Endothelial cell of umbilical vein (primary cell): ENCODE measurements at regions not wholly inside any gene's neighbourhood (a gene's known extent, or its start where the extent isn't known, plus 50 kb on each side); places are given as distances from the start of the nearest gene placed in this dataset.

ENCODE experiments used
- BruUV-seq: library from RNA; stranded (reverse); fragments of 400-500 nt; replicated peaks from 2 replicates; lab custom pipeline; 2021; lab: Mats Ljungman, UMichigan
- CTCF ChIA-PET: fragments of 300-600, 350-600 bp; sonication (Branson Sonifier 250); formaldehyde crosslinking; loops from one replicate; lab custom pipeline; 2021; ENCODE audit warnings: antibody characterized with exemption, inconsistent platforms; lab: Charles Lee
- POLR2A ChIA-PET: fragments of 300-600, 350-600 bp; sonication (Branson Sonifier 250); formaldehyde crosslinking; loops from one replicate; lab custom pipeline; 2021; ENCODE audit warnings: antibody characterized with exemption, inconsistent platforms; lab: Charles Lee
- DNase-seq: peaks from one replicate; pipeline ENCODE4 v3.0.0-alpha.2; 2011; ENCODE audit warnings: low read depth, low spot score
- FAIRE-seq: peaks from 2 replicates; lab custom pipeline; 2011; peaks lifted over from hg19 to GRCh38; lab: Jason Lieb, UNC
- H2AFZ ChIP-seq: 2 replicates; pipeline ENCODE4 v1.6.0; 2012; ENCODE audit warnings: low read depth, low read length, control low read depth, inconsistent platforms
- H3K27ac ChIP-seq: 2 replicates; pipeline ENCODE4 v1.5.1; 2011; ENCODE audit warnings: low read depth, mild to moderate bottlenecking, control low read depth, low read length, moderate library complexity; ENCODE audit not compliant: insufficient read depth
- H3K27me3 ChIP-seq, 2 experiments: 2 replicates each; pipeline versions ENCODE4 v1.6.0 to v1.6.1; 2011; ENCODE audit warnings: low read length in 2 of 2, mixed read lengths in 1 of 2; ENCODE audit not compliant: control insufficient read depth in 2 of 2, insufficient read depth in 2 of 2
- H3K36me3 ChIP-seq, 2 experiments: 2 replicates in 1 of 2; 3 replicates in 1 of 2; pipeline ENCODE4 v1.5.1; 2011; ENCODE audit warnings: low read length in 2 of 2, mild to moderate bottlenecking in 1 of 2, moderate library complexity in 1 of 2; ENCODE audit not compliant: control insufficient read depth in 2 of 2, insufficient read depth in 2 of 2; ENCODE audit errors: extremely low read depth in 1 of 2
- H3K4me1 ChIP-seq: 3 replicates; pipeline ENCODE4 v1.5.1; 2011; ENCODE audit warnings: mild to moderate bottlenecking, low read length; ENCODE audit not compliant: control insufficient read depth, insufficient read depth; ENCODE audit errors: extremely low read depth
- H3K4me2 ChIP-seq: 2 replicates; pipeline ENCODE4 v1.6.1; 2011; ENCODE audit warnings: low read length, control low read depth, mixed read lengths; ENCODE audit not compliant: insufficient read depth
- H3K4me3 ChIP-seq, 3 experiments: fragments of 200-600 bp in 1 of 3; sonication (generic), shearing (Covaris generic) in 1 of 3; replicated peaks in 1 of 3; 2 replicates each; pipeline ENCODE4 v1.5.1; 2011 to 2016; ENCODE audit warnings: control low read depth in 3 of 3, low read length in 3 of 3, mild to moderate bottlenecking in 2 of 3, inconsistent platforms in 1 of 3, low read depth in 1 of 3, moderate library complexity in 1 of 3; ENCODE audit not compliant: insufficient read depth in 1 of 3
- H3K79me2 ChIP-seq: 2 replicates; pipeline ENCODE4 v1.6.0; 2012; ENCODE audit warnings: low read length, inconsistent platforms; ENCODE audit not compliant: control insufficient read depth, insufficient read depth
- H3K9ac ChIP-seq: replicated peaks from 2 replicates; pipeline ENCODE3; 2011; ENCODE audit warnings: low read length, control low read depth; ENCODE audit not compliant: insufficient read depth; ENCODE audit errors: extremely low read depth
- H3K9me1 ChIP-seq: replicated peaks from 3 replicates; pipeline ENCODE4 v1.6.0; 2011; ENCODE audit warnings: mild to moderate bottlenecking, low read length; ENCODE audit not compliant: control insufficient read depth, insufficient read depth; ENCODE audit errors: extremely low read depth
- H3K9me3 ChIP-seq: replicated peaks from 2 replicates; pipeline ENCODE4 v1.5.1; 2012; ENCODE audit warnings: low read length, inconsistent platforms; ENCODE audit not compliant: control insufficient read depth, insufficient read depth
- H4K20me1 ChIP-seq: replicated peaks from 2 replicates; pipeline ENCODE3; 2011; ENCODE audit warnings: mild to moderate bottlenecking, low read length; ENCODE audit not compliant: control insufficient read depth, insufficient read depth; ENCODE audit errors: extremely low read depth
- EZH2 ChIP-seq: IDR thresholded peaks from 2 replicates; pipeline ENCODE4 v1.6.1; 2012; ENCODE audit warnings: borderline replicate concordance, low read depth, mild to moderate bottlenecking, moderate library complexity, low read length, inconsistent platforms; ENCODE audit not compliant: severe bottlenecking
- FOS ChIP-seq: IDR thresholded peaks from 2 replicates; pipeline ENCODE4 v1.6.1; 2011; ENCODE audit warnings: mild to moderate bottlenecking, low read length, moderate library complexity, borderline replicate concordance; ENCODE audit not compliant: insufficient read depth
- GATA2 ChIP-seq: IDR thresholded peaks from 2 replicates; pipeline ENCODE4 v1.7.0; 2011; ENCODE audit warnings: low read depth, mild to moderate bottlenecking, moderate library complexity, mixed read lengths, low read length; ENCODE audit not compliant: insufficient read length, insufficient read depth
- JUN ChIP-seq: IDR thresholded peaks from 2 replicates; pipeline ENCODE4 v1.6.1; 2011; ENCODE audit warnings: borderline replicate concordance, low read depth; ENCODE audit not compliant: insufficient read length, insufficient read depth
- MYC ChIP-seq: IDR thresholded peaks from one replicate; pipeline ENCODE4 v1.6.1; 2011; ENCODE audit warnings: mild to moderate bottlenecking, low read depth, low read length
- POLR2A ChIP-seq: IDR thresholded peaks from 2 replicates; pipeline ENCODE4 v1.6.1; 2012; ENCODE audit warnings: low read depth, mild to moderate bottlenecking, control low read depth, low read length
- POLR2AphosphoS5 ChIP-seq: IDR thresholded peaks from 2 replicates; pipeline ENCODE4 v1.6.1; 2012; ENCODE audit warnings: low read depth, mild to moderate bottlenecking, control low read depth, low read length, moderate library complexity; ENCODE audit not compliant: insufficient read depth
- dilution Hi-C: fragments of 300-500 bp; cut with MboI; formaldehyde crosslinking; loops from one replicate; pipeline ENCODE4 v1.15.0; 2019; ENCODE audit warnings: low sequenced_read_pairs; ENCODE audit not compliant: extremely low pct_ligation_motif_present
- intact Hi-C: fragments of 100-400 bp; cut with micrococcal nuclease; formaldehyde crosslinking; loops from one replicate; pipeline ENCODE4 v1.10.0; 2022
- TF ChIP-seq, protein P1 (sequence below), 2 donors: IDR thresholded peaks; 1 replicate in 1 of 2; 2 replicates in 1 of 2; pipeline ENCODE4 v1.5.1; 2011; ENCODE audit warnings: low read length in 2 of 2, mild to moderate bottlenecking in 2 of 2, moderate library complexity in 2 of 2, control low read depth in 1 of 2, inconsistent platforms in 1 of 2, low read depth in 1 of 2; ENCODE audit not compliant: insufficient read depth in 1 of 2; ENCODE audit errors: extremely low read depth in 1 of 2
- TF ChIP-seq, protein P2 (sequence below): IDR thresholded peaks from 2 replicates; pipeline ENCODE4 v1.6.1; 2011; ENCODE audit not compliant: insufficient read depth, insufficient read length

DNA sequence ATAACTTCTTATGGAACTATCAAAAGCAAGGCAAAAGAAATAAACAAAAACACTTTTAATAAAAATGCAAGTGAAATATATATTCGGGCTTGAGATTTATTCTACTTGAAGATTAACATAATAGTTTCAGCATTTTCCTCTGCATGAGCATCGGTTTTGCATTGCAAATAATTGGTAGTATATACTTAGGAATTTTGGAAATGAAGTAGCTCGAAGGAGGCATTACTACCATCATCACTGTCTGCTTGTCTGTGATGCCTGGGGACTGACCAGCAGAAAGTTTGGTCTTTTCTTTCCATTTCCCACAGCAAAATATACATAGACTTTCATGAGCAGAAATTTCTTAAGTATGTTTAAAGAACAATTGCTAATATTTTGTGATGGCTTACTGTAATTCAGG is 570.7 kb downstream of the HTR1B start:
- H3K9ac ChIP-seq = no peak overlapping the region
- no TSS peak for BruUV-seq
- no peak overlapping the region for H3K4me3 ChIP-seq
- no peaks in the 10 kb centered on the region for H3K27me3 ChIP-seq
- no peak for DNase-seq
- no peaks in the 10 kb centered on the region for H3K36me3 ChIP-seq
- ChIA-PET POLR2A (no interaction called here), CTCF (no interaction called here)
- H3K27ac ChIP-seq = no peak overlapping the region
- no peaks in the 10 kb centered on the region for H4K20me1 ChIP-seq
- H3K4me1 ChIP-seq = no peaks in the 10 kb centered on the region
- H3K9me1 ChIP-seq = no peaks in the 10 kb centered on the region
- no peak overlapping the region for H2AFZ ChIP-seq
- no peak for FAIRE-seq
- dilution Hi-C loops (no loop called here), intact Hi-C loops (no loop called here)
- no peaks in the 10 kb centered on the region for H3K79me2 ChIP-seq
- H3K9me3 ChIP-seq = no peaks in the 10 kb centered on the region
- TF ChIP-seq POLR2AphosphoS5 = no peak
- TF ChIP-seq GATA2 = no peak
- TF ChIP-seq, protein P1, sequence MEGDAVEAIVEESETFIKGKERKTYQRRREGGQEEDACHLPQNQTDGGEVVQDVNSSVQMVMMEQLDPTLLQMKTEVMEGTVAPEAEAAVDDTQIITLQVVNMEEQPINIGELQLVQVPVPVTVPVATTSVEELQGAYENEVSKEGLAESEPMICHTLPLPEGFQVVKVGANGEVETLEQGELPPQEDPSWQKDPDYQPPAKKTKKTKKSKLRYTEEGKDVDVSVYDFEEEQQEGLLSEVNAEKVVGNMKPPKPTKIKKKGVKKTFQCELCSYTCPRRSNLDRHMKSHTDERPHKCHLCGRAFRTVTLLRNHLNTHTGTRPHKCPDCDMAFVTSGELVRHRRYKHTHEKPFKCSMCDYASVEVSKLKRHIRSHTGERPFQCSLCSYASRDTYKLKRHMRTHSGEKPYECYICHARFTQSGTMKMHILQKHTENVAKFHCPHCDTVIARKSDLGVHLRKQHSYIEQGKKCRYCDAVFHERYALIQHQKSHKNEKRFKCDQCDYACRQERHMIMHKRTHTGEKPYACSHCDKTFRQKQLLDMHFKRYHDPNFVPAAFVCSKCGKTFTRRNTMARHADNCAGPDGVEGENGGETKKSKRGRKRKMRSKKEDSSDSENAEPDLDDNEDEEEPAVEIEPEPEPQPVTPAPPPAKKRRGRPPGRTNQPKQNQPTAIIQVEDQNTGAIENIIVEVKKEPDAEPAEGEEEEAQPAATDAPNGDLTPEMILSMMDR (IDR thresholded peaks at IDR 0.05; ENCODE audit: extremely low read depth in 1 of 2, insufficient read depth in 1 of 2, low read depth in 1 of 2, low read length in 2 of 2) = no peak
- no peak for TF ChIP-seq EZH2
- TF ChIP-seq MYC = no peak
- TF ChIP-seq POLR2A = no peak
- TF ChIP-seq JUN = no peak
- TF ChIP-seq, protein P2, sequence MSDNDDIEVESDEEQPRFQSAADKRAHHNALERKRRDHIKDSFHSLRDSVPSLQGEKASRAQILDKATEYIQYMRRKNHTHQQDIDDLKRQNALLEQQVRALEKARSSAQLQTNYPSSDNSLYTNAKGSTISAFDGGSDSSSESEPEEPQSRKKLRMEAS = no peak
- no peak for TF ChIP-seq FOS
- no peak overlapping the region for H3K4me2 ChIP-seq
